Urinary bladder (tissue), 3 donors: ENCODE measurements at regions not wholly inside any gene's neighbourhood (a gene's known extent, or its start where the extent isn't known, plus 50 kb on each side); places are given as distances from the start of the nearest gene placed in this dataset.
"Not testable (repeated sequence)": the region's sequence is repeated elsewhere in the genome, so short reads cannot be mapped to it uniquely, and the experiment has no call there.

Source experiments
- DNase-seq: peaks from one replicate; pipeline ENCODE4 v3.0.0-alpha.2; 2015; ENCODE audit errors: extremely low spot score
- H3K27ac ChIP-seq: one replicate; pipeline ENCODE4 v1.5.1; 2013; ENCODE audit warnings: low read depth, mild to moderate bottlenecking, moderate library complexity
- H3K36me3 ChIP-seq: one replicate; pipeline ENCODE4 v1.6.1; 2013; ENCODE audit warnings: mild to moderate bottlenecking, moderate library complexity; ENCODE audit not compliant: insufficient read depth
- H3K4me1 ChIP-seq: one replicate; pipeline ENCODE4 v1.6.1; 2013; ENCODE audit warnings: mild to moderate bottlenecking, moderate library complexity; ENCODE audit not compliant: insufficient read depth
- H3K4me3 ChIP-seq: one replicate; pipeline ENCODE4 v1.5.1; 2013; ENCODE audit warnings: low read depth, low read length
- WGBS: extraction: QIAGEN DNeasy Blood & Tissue Kit; methylation state at CpG from one replicate; pipeline ENCODE4 v1.1.7; 2013; 5-methylcytosine and 5-hydroxymethylcytosine counted together
- donor health status: healthy with polysubstance abuse.
- donor health status: healthy.

GRCh38 chr4:38468339-38468866 is 195.6 kb upstream of the KLF3 start:
- 79% methylated on average over 3 of the region's 3 CpGs for WGBS
- DNase-seq = no peak
- Histone ChIP-seq H3K4me1 (no peaks in the 10 kb centered on the region), H3K36me3 (no peaks in the 10 kb centered on the region), H3K4me3 (no peak overlapping the region), H3K27ac (no peak overlapping the region)

- Histone ChIP-seq H3K4me1 (no peaks in the 10 kb centered on the region), H3K36me3 (no peaks in the 10 kb centered on the region), H3K4me3 (no peak overlapping the region), H3K27ac (no peak overlapping the region)
- DNase-seq = no peak
- 76% methylated on average over 3 of the region's 3 CpGs for WGBS
These were observed 194.6 kb upstream of the KLF3 start for GRCh38 chr4:38469410-38469809.

GRCh38 chr4:38470735-38471262 is 193.2 kb upstream of the KLF3 start:
- 92% methylated on average over 2 of the region's 2 CpGs for WGBS
- H3K27ac ChIP-seq = no peak overlapping the region
- H3K36me3 ChIP-seq = no peaks in the 10 kb centered on the region
- no peaks in the 10 kb centered on the region for H3K4me1 ChIP-seq
- DNase-seq = no peak
- H3K4me3 ChIP-seq = no peak overlapping the region

GRCh38 chr4:38482696-38483095 is 181.3 kb upstream of the KLF3 start:
- no peak for DNase-seq
- Histone ChIP-seq H3K27ac (no peak overlapping the region), H3K4me3 (no peak overlapping the region), H3K4me1 (no peaks in the 10 kb centered on the region), H3K36me3 (no peaks in the 10 kb centered on the region)
- 81% methylated on average over 1 of the region's 1 CpG for WGBS

GRCh38 chr4:38483628-38484027 is 180.4 kb upstream of the KLF3 start:
- H3K36me3 ChIP-seq, H3K27ac ChIP-seq, H3K4me3 ChIP-seq, DNase-seq, H3K4me1 ChIP-seq: not testable (repeated sequence)

GRCh38 chr4:38489011-38489861 is 174.8 kb upstream of the KLF3 start:
- Histone ChIP-seq H3K27ac (no peak overlapping the region), H3K4me3 (no peak overlapping the region), H3K36me3 (no peaks in the 10 kb centered on the region), H3K4me1 (no peaks in the 10 kb centered on the region)
- 60% methylated on average over 9 of the region's 9 CpGs for WGBS
- DNase-seq = no peak

- H3K27ac ChIP-seq = no peak overlapping the region
- no peak for DNase-seq
- no peaks in the 10 kb centered on the region for H3K4me1 ChIP-seq
- H3K4me3 ChIP-seq = no peak overlapping the region
- H3K36me3 ChIP-seq = no peaks in the 10 kb centered on the region
- 36% methylated on average over 7 of the region's 7 CpGs for WGBS
These were observed 173.9 kb upstream of the KLF3 start for GRCh38 chr4:38489924-38490639.

- H3K4me3 ChIP-seq = no peak overlapping the region
- WGBS = 87% methylated on average over 4 of the region's 4 CpGs
- DNase-seq = no peak
- H3K36me3 ChIP-seq = no peaks in the 10 kb centered on the region
- no peaks in the 10 kb centered on the region for H3K4me1 ChIP-seq
- no peak overlapping the region for H3K27ac ChIP-seq
These were observed 173.1 kb upstream of the KLF3 start for GRCh38 chr4:38490753-38491446.

GRCh38 chr4:38491854-38492478 is 172.0 kb upstream of the KLF3 start:
- 91% methylated on average over 3 of the region's 3 CpGs for WGBS
- H3K4me1 ChIP-seq = no peaks in the 10 kb centered on the region
- DNase-seq = no peak
- no peaks in the 10 kb centered on the region for H3K36me3 ChIP-seq
- H3K4me3 ChIP-seq = no peak overlapping the region
- no peak overlapping the region for H3K27ac ChIP-seq

- DNase-seq = no peak
- no peaks in the 10 kb centered on the region for H3K4me1 ChIP-seq
- H3K36me3 ChIP-seq = no peaks in the 10 kb centered on the region
- no peak overlapping the region for H3K4me3 ChIP-seq
- H3K27ac ChIP-seq = no peak overlapping the region
These were observed 170.9 kb upstream of the KLF3 start for GRCh38 chr4:38493066-38493465.

- 88% methylated on average over 3 of the region's 3 CpGs for WGBS
- no peak overlapping the region for H3K4me3 ChIP-seq
- H3K27ac ChIP-seq = no peak overlapping the region
- H3K4me1 ChIP-seq = no peaks in the 10 kb centered on the region
- no peaks in the 10 kb centered on the region for H3K36me3 ChIP-seq
- DNase-seq = no peak
These were observed 168.6 kb upstream of the KLF3 start for GRCh38 chr4:38495446-38495845.

- 59% methylated on average over 3 of the region's 3 CpGs for WGBS
- no peak overlapping the region for H3K27ac ChIP-seq
- no peak for DNase-seq
- no peaks in the 10 kb centered on the region for H3K4me1 ChIP-seq
- no peaks in the 10 kb centered on the region for H3K36me3 ChIP-seq
- H3K4me3 ChIP-seq = no peak overlapping the region
These were observed 166.9 kb upstream of the KLF3 start for GRCh38 chr4:38497121-38497520.

- WGBS = 75% methylated on average over 1 of the region's 1 CpG
- Histone ChIP-seq H3K4me3 (no peak overlapping the region), H3K36me3 (no peaks in the 10 kb centered on the region), H3K4me1 (no peaks in the 10 kb centered on the region), H3K27ac (no peak overlapping the region)
- DNase-seq = no peak
These were observed 164.9 kb upstream of the KLF3 start for GRCh38 chr4:38499101-38499500.
